ENCODE measurements at regions not wholly inside any gene's neighbourhood (a gene's known extent, or its start where the extent isn't known, plus 50 kb on each side); places are given as distances from the start of the nearest gene placed in this dataset.
A peak's percentile ranks its signal among the peaks of the same experiment; 100 is the strongest.
"Not testable (repeated sequence)": the region's sequence is repeated elsewhere in the genome, so short reads cannot be mapped to it uniquely, and the experiment has no call there.

- DNase-seq (ENCODE audit: low spot score): no peak
Measured at GRCh38 chr5:159503236-159503635, 172.9 kb upstream of the IL12B start.

GRCh38 chr5:159504106-159504856, 174.0 kb upstream of the IL12B start:
- no peak for DNase-seq (ENCODE audit: low spot score)

GRCh38 chr5:159504857-159505304, 174.6 kb upstream of the IL12B start:
- peak; percentile 75 for DNase-seq (ENCODE audit: low spot score)

GRCh38 chr5:159507055-159507454, 176.8 kb upstream of the IL12B start:
- DNase-seq (ENCODE audit: low spot score): no peak

- no peak for DNase-seq (ENCODE audit: low spot score)
Measured at GRCh38 chr5:159507661-159508060, 177.4 kb upstream of the IL12B start.

GRCh38 chr5:159508344-159508743, 178.1 kb upstream of the IL12B start:
- DNase-seq (ENCODE audit: low spot score): no peak

- no peak for DNase-seq (ENCODE audit: low spot score)
Measured at GRCh38 chr5:159509002-159509660, 178.8 kb upstream of the IL12B start.

- no peak for DNase-seq (ENCODE audit: low spot score)
Measured at GRCh38 chr5:159510282-159510681, 180.0 kb upstream of the IL12B start.

GRCh38 chr5:159511570-159511969, 181.3 kb upstream of the IL12B start:
- DNase-seq (ENCODE audit: low spot score): no peak

GRCh38 chr5:159512064-159512463, 181.8 kb upstream of the IL12B start:
- DNase-seq (ENCODE audit: low spot score): no peak

- DNase-seq (ENCODE audit: low spot score): no peak
Measured at GRCh38 chr5:159514229-159514810, 184.0 kb upstream of the IL12B start.

- DNase-seq (ENCODE audit: low spot score): no peak
Measured at GRCh38 chr5:159515197-159515596, 184.9 kb upstream of the IL12B start.

GRCh38 chr5:159515909-159516415, 185.7 kb upstream of the IL12B start:
- DNase-seq (ENCODE audit: low spot score): peak; percentile 30

- no peak for DNase-seq (ENCODE audit: low spot score)
Measured at GRCh38 chr5:159518371-159518770, 188.1 kb upstream of the IL12B start.

- no peak for DNase-seq (ENCODE audit: low spot score)
Measured at GRCh38 chr5:159519365-159519764, 189.1 kb upstream of the IL12B start.

- no peak for DNase-seq (ENCODE audit: low spot score)
Measured at GRCh38 chr5:159522841-159523240, 192.6 kb upstream of the IL12B start.

GRCh38 chr5:159524279-159524678, 194.0 kb upstream of the IL12B start:
- not testable (repeated sequence) for DNase-seq (ENCODE audit: low spot score)

GRCh38 chr5:159525117-159525516, 194.8 kb upstream of the IL12B start:
- no peak for DNase-seq (ENCODE audit: low spot score)

- DNase-seq (ENCODE audit: low spot score): no peak
Measured at GRCh38 chr5:159527546-159528254, 197.4 kb upstream of the IL12B start.

- DNase-seq (ENCODE audit: low spot score): no peak
Measured at GRCh38 chr5:159531554-159532105, 201.3 kb upstream of the IL12B start.

GRCh38 chr5:159533197-159533596, 202.9 kb upstream of the IL12B start:
- DNase-seq (ENCODE audit: low spot score): no peak

GRCh38 chr5:159536166-159536565, 205.9 kb upstream of the IL12B start:
- DNase-seq (ENCODE audit: low spot score): no peak

Data from pons (tissue), 1 donor.